CD4-positive, alpha-beta T cell treated with Interleukin-2 at 100 ng/mL for 4 hours (primary cell): ENCODE measurements at regions not wholly inside any gene's neighbourhood (a gene's known extent, or its start where the extent isn't known, plus 50 kb on each side); places are given as distances from the start of the nearest gene placed in this dataset.
"Not testable (repeated sequence)": the region's sequence is repeated elsewhere in the genome, so short reads cannot be mapped to it uniquely, and the experiment has no call there.

ENCODE experiments used
- DNase-seq: peaks from one replicate; pipeline ENCODE4 v3.0.0-alpha.2; 2020; ENCODE audit warnings: low spot score

DNA sequence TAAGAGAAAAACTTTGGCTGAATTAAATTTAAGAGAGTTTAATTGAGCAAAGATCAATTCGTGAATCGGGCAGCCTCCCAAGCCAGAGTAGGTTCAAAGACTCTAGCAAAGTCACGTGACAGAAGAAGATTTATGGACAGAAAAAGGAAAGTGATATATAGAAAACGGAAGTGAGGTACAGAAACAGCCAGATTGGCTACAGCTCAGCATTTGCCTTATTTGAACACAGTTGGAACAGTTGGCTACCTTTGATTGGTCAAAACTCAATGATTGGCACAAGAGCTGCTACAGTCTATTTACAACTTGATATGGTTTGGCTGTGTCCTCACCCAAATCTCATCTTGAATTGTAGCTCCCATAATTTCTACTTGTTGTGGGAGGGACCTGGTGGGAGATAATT, 102.6 kb downstream of the PLG start:
- DNase-seq, result no peak

DNA sequence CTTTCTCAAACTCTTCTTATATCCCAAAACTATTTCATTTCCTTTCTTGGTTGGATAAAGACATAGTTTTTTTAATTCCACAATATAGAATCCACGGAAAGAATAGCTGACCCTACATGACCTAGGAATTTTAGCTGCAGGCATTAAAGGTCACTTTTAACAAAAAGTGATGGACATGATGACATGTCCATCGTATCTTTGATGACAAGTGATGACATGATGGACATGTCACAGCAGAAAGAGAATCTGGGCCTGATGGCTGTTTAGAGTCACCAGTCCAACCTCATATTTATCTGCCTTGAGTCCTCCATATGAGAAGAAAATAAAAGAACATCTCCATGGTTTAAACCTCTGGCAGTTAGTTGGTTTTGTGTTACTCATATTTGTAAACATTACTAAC, 106.2 kb downstream of the PLG start:
- no peak for DNase-seq

DNA sequence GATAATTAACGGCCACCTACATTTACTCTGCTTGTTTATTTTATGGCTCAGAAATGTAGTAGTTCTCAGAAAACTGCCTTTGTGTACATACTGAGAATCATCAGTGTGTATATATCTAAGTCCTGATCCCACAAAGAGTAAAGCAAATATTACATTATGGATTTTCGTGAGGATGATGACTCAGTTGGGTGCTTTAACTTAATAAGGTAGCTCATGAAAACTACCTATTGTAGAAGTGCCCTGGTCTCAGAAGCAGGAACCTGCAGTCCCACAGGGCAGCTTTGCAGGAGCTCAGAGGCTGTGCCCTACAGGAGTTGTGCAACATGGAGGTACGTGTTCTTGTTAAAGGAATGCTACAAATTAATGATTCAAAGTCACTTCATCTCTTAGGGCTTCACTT, 108.2 kb downstream of the PLG start:
- no peak for DNase-seq

DNA sequence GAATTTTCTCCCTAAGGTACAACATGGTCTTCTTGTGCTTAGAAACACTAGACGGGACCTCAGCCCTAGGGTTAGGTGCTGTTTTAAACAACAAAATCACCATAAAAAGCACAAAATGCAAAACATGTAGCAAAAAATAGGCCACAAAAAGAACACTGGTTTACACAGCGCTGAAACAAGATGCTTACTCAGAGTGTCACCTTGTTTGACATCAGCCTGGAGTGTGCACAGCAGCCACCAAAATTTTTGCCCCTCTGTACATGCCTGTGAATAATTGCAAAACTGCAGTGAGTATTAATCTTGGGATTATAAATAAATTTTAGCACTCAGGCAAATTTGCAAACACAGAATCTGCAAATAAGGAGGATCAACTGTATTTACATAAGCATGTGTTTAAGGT, 110.1 kb downstream of the PLG start:
- DNase-seq, result no peak

DNA sequence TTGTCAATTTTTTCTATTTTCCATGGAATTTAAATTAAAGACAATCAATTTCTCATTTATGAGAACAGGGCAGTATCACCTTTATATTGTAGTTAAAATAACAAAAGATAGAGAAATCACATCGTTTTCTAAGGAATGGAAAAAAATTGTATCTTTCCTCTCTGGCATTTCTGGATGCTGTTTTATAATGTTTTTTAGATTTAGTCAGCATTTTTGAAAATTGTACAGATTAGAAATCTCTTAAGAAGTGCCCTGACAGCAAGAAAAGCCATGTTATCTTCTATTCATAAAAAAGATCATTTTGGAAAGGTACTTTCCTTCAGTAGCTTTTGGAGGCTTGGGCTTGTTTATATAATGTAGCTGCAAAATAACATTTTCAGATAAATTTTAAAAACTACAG, 116.9 kb downstream of the PLG start:
- no peak for DNase-seq

DNA sequence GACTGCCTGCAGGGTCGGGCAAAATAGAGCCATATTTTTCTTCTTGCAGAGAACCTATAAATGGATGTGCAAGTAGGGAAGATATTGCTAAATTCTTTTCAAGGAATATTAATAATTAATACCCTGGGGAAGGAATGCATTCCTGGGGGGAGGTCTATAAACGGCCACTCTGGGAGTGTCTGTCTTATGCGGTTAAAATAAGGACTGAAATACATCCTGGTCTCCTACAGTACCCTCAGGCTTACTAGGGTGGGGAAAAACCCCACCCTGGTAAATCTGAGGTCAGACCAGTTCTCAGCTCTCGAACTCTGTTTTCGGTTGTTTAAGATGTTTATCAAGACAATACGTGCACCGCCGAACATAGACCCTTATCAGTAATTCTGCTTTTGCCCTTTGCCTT, 118.6 kb downstream of the PLG start:
- not testable (repeated sequence) for DNase-seq

DNA sequence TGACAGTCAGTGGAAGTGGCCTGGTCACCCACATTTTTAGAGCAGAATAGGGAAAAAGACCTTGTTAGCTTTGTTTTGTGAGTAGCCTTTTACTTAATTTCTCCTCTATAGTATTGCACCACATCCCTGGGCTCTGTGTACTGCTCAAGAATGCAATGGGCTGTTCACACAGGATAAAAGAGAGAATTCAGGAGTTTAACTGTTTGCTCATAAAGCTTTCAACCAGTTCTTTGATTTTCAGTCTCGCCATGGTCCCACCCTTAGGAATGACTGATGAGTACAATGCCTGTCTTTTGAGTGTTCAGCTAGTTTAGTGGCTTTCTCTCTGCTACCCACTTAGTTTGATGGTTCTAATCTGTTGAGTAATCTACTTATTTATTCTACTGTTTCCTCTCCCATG, 129.7 kb downstream of the PLG start:
- DNase-seq, result no peak

DNA sequence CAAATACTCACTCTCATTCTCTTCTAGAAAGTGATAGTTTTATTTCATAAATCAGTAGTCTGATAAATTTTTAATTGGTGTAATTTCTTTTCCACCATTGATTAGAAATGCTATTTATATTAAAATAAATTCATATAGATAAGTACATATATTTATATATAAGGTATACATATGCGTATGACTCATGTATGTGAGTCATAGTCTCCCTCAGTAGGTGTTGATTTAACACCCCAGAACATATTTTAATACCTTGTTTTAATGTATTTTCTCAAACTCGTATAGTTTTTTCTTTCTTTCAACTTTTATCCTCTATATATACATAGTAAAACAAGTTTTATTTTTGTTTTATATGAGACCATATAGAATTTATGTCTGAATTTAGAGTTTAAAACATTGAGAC, 130.4 kb downstream of the PLG start:
- no peak for DNase-seq

DNA sequence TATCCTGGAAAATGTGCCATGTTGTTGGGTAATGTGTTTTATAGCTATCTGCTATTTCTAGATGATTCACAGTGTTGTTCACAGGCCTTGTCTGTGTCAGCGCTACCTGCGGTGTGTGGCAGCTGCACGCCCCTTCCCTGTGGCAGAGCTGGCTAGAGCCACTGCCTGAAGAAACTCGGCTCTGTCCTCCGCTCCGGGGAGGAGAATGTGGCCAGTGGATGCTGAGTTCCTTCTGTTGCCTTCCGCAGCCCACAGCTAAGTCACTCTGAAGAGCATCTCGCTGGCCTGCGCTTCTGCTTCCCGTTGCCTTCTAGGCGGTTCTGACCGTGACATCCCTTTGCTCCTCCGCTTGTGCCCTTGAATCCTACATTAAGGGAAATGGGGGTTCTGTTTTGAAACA, 135.1 kb downstream of the PLG start:
- DNase-seq, result no peak

DNA sequence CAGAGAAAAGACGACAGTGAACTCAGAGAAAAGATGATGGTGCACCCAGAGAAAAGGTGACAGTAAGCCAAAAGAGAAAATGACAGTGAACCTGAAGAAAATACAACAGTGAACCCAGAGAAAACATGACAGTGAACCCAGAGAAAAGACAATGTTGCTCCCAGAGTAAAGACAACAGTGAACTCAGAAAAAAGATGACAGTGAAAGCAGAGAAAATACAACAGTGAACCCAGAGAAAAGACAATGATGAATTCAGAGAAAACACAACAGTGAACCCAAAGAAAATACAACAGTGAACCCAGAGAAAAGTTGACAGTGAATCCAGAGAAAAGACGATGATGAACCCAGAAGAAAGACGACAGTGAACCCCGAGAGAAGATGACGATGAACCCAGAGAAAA, 140.5 kb upstream of the MAP3K4 start:
- no peak for DNase-seq

DNA sequence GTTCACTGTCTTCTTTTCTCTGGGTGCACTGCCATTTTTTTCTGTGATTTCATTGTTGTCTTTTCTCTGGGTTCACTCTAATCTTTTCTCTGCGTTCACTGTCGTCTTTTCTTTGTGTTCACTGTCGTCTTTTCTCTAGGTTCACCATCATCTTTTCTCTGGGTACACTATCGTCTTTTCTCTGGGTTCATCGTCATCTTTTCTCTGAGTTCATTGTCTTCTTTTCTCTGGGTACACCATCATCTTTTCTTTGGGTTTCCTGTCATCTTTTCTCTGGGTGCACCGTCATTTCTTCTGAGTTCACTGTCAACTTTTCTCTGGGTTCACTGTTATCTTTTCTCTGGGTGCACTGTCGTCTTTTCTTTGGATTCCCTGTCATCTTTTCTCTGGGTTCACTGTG, 137.6 kb upstream of the MAP3K4 start:
- no peak for DNase-seq

DNA sequence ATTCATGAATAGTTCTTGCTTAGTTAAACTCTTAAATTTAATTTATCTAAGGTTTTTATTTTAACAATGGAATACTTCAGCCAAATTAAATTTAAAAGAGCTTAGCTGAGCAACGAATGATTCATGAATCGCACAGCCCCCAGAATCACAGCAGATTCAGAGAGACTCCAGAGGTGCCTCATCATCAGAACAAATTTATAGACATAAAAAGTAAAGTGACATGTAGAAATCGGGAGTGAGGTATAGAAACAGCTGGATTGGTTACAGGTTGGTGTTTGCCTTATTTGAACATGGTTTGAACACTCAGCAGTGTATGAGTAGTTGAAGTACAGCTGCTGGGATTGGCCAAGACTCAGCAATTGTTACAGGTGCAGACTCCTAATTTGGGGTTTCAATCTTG, 132.7 kb upstream of the MAP3K4 start:
- DNase-seq, result no peak

DNA sequence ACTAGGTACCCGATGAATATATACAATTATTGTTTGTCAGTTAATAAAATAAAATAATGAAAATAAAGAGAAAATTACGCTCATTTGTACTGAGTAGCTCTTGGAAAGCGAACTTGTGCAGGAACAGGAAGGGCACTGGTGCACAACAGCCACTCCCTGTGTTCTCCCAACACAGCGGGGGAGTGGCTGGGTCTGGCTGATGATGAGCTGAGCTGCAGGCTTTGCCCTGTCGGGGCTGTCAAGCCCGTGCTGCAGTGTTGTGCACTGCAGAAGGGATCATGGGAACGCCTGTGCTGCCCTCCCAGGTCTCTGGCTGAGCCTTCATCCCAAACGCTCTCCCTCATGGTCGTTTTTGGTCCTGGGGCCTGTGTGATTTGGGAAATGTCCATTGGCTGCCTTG, 131.7 kb upstream of the MAP3K4 start:
- no peak for DNase-seq

DNA sequence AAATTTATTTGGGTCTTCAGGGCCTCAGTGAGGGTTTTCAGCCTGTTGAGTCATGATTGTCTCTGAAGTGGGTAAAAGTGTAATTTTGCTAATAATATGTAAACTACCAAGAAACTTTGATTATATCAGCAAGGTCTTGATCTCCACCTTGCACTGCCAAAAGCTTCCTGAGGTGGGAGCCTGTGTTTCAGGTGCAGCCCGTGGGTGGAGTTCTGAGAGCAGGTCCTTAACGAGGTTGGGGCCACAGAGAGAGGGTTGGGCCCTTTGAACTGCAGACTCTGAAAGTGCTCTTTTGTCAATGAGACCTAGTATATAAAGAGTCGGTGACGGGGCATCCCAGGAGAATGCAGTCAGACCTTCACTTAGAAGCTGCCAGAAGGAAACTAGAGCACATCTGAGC, 129.7 kb upstream of the MAP3K4 start:
- DNase-seq, result no peak

DNA sequence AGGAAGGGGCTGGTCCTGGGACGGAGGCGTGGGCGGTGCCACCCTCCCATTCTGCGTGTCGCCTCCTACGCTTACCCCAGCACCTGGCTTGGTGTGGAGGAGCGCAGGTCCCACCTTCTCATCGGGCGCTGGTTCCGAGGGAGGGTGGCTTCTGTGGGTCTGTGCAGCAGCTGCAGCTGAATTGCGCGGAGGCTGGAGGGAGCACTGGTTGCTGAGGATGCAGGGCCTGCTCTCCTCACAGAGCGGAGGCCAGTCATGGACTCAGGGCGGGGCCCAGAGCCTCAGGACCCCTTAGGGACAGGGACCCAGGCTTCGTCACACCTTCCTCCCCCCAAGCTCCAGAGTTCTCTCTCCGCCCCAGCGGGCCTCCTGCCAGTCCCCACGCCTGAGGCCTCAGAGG, 127.8 kb upstream of the MAP3K4 start:
- DNase-seq, result no peak

DNA sequence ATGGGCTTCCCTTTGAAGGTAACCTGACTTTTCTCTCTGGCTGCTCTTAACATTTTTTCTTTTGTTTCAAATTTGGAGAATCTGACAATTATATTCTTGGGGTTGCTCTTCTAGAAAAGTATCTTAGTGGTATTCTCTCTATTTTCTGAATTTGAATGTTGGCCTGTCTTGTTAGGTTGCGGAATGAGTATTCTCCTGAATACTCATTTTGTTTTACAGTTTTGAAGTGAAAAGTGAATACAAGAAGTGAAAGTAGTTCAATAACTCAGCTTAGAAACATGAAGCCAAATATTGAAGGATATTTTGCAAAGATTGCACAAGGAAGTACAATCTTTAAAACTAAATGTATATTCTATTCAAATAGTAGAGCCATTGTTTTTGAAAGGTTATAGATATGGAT, 120.2 kb upstream of the MAP3K4 start:
- DNase-seq, result no peak

DNA sequence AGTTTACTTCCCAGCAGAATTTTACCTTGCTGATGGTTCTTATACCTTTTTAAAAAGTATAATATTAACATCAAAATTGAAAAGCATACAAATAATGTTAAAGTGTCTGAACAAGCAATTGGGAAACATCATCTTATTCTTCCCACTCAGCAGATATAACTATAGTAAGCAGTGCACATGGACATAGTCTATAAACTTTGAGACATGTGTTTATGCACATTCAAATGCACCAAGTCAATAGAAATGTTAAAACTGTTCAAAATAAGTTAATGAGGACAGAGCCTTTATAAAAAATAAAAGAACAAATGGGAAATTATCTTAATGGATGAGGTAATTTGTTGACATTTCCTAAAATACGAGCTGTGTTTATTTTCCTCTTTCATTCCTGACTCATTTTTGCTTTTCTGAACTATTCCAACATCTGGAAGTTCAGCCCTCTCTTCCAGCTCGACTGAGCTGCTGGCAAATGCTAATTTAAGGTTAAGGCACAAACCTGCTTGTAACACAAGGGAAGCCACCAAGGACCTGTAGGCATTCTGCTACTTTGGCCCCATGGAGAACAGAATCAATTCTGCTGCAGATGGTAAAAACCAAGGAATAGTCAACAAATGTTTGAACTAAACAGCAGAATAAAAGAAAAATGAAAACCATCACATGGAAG, 110.3 kb upstream of the MAP3K4 start:
- no peak for DNase-seq

DNA sequence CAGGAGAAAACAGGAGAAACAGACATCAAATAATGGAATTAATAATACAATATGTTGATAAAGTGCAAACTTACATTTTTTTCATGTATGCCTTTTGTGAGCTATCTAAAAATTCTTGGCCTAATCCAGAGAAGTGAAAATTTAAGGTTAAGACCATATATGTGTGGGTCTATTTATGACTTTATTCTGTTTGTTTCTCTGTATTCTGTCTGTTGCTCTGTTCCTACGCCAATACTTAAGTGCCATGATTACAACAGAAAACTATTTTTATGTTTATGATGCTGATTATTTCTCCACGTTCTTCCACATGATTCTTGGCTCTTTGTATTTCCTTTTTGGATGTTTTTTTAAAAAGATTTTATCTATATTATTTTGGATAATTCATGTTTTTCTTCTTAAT, 109.6 kb upstream of the MAP3K4 start:
- no peak for DNase-seq

DNA sequence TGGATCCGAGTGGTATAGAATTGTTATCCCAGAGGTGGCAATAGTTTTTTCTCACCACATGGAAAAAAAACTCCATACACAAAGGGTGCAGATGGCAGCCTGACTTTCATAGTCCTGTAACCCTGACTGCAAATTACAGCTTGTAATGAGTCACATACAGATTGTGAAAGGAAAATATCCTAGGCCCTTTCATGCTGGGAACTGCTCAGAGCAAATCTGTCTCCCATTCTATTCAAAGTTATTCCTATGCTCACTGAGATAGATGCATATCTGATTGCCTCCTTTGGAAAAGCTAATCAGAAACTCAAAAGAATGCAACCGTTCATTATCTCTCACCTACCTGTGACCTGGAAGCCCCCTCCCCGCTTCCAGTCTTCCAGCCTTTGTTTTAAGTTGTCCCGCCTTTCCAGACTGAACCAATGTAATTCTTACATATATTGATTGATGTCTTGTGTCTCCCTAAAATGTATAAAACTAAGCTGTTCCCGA, 108.7 kb upstream of the MAP3K4 start:
- DNase-seq, result no peak

DNA sequence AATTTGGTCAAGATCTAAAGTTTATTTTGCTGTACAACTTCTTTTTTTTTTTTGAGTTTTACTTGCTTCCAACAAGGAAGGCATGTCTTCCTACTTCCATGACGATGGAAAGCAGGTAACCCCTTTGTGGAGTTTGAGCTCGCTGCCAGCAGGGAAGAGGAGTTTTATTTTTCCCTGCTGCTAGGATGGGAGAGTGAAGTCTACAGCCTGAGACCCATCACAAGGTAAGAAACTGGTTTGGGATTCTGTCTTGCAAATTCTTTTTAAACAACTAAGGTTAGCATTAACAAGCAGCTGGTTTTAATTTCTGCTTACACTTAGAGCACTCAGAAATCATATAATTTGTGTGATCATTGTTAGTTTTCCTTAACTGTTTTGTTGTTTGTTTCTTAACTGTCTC, 108.0 kb upstream of the MAP3K4 start:
- no peak for DNase-seq

DNA sequence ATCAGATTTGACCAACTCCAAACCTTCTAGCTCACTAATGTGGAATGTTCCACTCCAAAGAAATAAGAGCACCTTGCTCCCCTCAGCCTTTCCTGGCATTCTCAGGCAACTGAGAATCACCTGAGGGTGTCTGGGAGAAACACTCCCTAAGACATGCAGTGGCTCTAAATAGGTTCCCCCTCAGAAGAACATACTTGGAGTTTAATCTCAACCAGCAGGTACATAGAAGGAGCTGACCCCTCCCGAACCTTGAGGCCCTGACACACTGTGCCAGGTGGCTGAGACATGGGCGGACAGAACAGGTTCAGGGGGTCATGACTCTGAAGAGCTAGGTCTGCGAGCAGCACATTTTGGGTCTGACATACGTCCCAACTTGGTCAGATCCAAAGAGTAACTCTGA, 107.6 kb upstream of the MAP3K4 start:
- no peak for DNase-seq

DNA sequence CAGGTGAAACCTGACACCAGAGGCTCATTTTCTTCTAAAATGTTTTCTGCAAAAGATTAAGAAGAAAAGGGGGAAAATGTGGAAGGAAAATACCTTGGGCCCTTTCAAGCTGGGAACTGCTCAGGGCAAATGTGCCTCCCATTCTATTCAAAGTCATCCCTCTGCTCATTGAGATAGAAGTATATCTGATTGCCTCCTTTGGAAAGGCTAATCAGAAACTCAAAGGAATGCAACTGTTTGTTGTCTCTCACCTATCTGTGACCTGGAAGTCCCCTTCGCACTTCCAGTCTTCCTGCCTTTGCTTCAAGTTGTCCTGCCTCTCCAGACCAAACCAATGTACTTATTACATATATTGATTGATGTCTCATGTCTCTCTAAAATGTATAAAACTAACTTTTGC, 102.4 kb upstream of the MAP3K4 start:
- DNase-seq, result not testable (repeated sequence)

DNA sequence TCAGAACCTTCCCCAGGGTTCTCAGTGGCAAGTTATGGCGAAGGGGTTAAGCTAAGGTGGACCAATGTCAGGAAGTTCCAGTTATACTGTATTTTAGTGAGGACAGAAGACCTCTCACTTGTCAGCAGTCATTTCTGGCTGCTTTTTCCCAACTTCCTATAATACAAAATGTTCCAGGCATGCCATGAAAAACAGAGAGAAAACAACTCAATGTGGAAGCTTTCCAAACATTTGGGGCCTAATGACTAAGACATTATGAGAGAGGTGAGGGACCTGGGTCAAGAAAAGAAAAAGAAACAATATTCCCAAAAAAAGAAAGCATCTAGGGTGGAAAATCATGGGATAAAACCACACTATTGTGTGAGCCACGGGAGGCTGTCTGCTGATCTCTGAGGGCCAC, 99.9 kb upstream of the MAP3K4 start:
- no peak for DNase-seq

DNA sequence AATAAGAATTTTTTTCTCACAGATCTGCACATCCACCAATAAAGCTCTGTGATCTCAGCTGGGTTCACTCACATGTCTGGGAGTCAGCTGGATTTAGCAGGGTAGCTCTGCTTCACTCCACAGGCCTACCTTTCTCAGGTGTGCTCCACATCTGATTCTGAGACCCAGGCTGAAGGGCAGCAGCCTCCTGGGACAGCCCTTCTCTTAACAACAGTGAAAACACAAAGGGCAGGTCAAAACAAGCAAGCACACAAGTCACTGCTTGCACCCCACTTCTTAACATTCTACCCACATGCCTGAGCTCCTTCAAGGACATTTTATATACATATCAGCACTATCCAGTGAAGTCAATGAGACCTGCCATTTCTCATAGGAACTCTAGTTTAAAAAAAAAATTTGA, 96.0 kb upstream of the MAP3K4 start:
- no peak for DNase-seq
